VCaP (cell line): ENCODE measurements at regions not wholly inside any gene's neighbourhood (a gene's known extent, or its start where the extent isn't known, plus 50 kb on each side); places are given as distances from the start of the nearest gene placed in this dataset.

Source experiments
- H3K27ac ChIP-seq: fragments of 450-650 bp; 2 replicates; pipeline ENCODE4 v1.5.1; 2017
- CTCF ChIP-seq: fragments of 450-650 bp; conservative IDR thresholded peaks from 2 replicates; pipeline ENCODE4 v1.5.1; 2017; ENCODE audit warnings: mild to moderate bottlenecking, moderate library complexity

- no peak overlapping the region for H3K27ac ChIP-seq
- TF ChIP-seq CTCF = no peak
These were observed 428.0 kb upstream of the TMTC1 start for GRCh38 chr12:30211743-30212142.

- no peak for TF ChIP-seq CTCF
- peak overlapping the region; percentile 73 for H3K27ac ChIP-seq
These were observed 420.2 kb upstream of the TMTC1 start for GRCh38 chr12:30203981-30204380.

GRCh38 chr12:30202521-30203254, 418.9 kb upstream of the TMTC1 start:
- no peak for TF ChIP-seq CTCF
- peak overlapping the region; percentile 73 for H3K27ac ChIP-seq

GRCh38 chr12:30201301-30202160, 417.8 kb upstream of the TMTC1 start:
- H3K27ac ChIP-seq = peak overlapping the region; percentile 73
- no peak for TF ChIP-seq CTCF

- no peak overlapping the region for H3K27ac ChIP-seq
- TF ChIP-seq CTCF = no peak
These were observed 417.1 kb upstream of the TMTC1 start for GRCh38 chr12:30200864-30201263.

- no peak overlapping the region for H3K27ac ChIP-seq
- TF ChIP-seq CTCF = no peak
These were observed 413.8 kb upstream of the TMTC1 start for GRCh38 chr12:30197392-30198057.
